Esophagus squamous epithelium (tissue), 5 donors: ENCODE measurements at regions not wholly inside any gene's neighbourhood (a gene's known extent, or its start where the extent isn't known, plus 50 kb on each side); places are given as distances from the start of the nearest gene placed in this dataset.

Experiments
- DNase-seq: peaks from one replicate; lab custom pipeline; 2025; lab: John Stamatoyannopoulos, UW
- H3K27ac ChIP-seq, 4 donors: fragments of 200-600 bp; sonication (generic); one replicate each; pipeline ENCODE4 v1.5.1; 2016 to 2019; ENCODE audit warnings: mild to moderate bottlenecking in 1 of 4
- H3K27me3 ChIP-seq, 4 donors: fragments of 200-600 bp; sonication (generic); 1 replicate in 3 of 4; 2 replicates in 1 of 4; pipeline versions ENCODE4 v1.5.1 to v1.6.0; 2017 to 2021; ENCODE audit warnings: antibody characterized with exemption in 1 of 4
- H3K36me3 ChIP-seq, 3 donors: fragments of 200-600 bp; sonication (generic); one replicate each; pipeline ENCODE4 v1.5.1; 2016 to 2019
- H3K4me1 ChIP-seq, 3 donors: fragments of 200-600 bp; sonication (generic); one replicate each; pipeline ENCODE4 v1.5.1; 2017 to 2019
- H3K4me3 ChIP-seq, 4 donors: fragments of 200-600 bp; sonication (generic); 1 replicate in 3 of 4; 2 replicates in 1 of 4; pipeline ENCODE4 v1.5.1; 2016 to 2019; ENCODE audit warnings: mild to moderate bottlenecking in 2 of 4, moderate library complexity in 1 of 4
- H3K9me3 ChIP-seq, 3 donors: fragments of 200-600 bp; sonication (generic); one replicate each; pipeline ENCODE4 v1.5.1; 2016 to 2019
- CTCF ChIP-seq, 6 experiments: fragments of 450-650 bp in 4 of 6; fragments of 200-600 bp in 2 of 6; sonication (generic) in 2 of 6; IDR thresholded peaks; one replicate each; pipeline ENCODE4 v1.5.1; 2016 to 2019; ENCODE audit warnings: antibody characterized with exemption in 6 of 6, mild to moderate bottlenecking in 4 of 6, moderate library complexity in 4 of 6
- POLR2A ChIP-seq, 4 donors: fragments of 450-650 bp; IDR thresholded peaks; one replicate each; pipeline ENCODE4 v1.6.1; 2017; ENCODE audit warnings: antibody characterized with exemption in 4 of 4, mild to moderate bottlenecking in 4 of 4, moderate library complexity in 3 of 4
- whole genome bisulfite sequencing, 2 donors: methylation state at CpG; one replicate each; pipeline ENCODE4 v1.1.5; 2018; 5-methylcytosine and 5-hydroxymethylcytosine counted together
- intact Hi-C: fragments of 100-400 bp; cut with DNase I; formaldehyde crosslinking; loops from one replicate; pipeline ENCODE4 v1.15.0; 2022
- donor health status: DM: yes; HTN: yes; CAD: no.

- H3K4me3 ChIP-seq: no peak overlapping the region
- H3K9me3 ChIP-seq: peaks cover 0 to 5% (median 0%) of the 10 kb centered on the region in 3 donors
- no peak for DNase-seq
- TF ChIP-seq POLR2A (IDR thresholded peaks at IDR 0.05): no peak
- TF ChIP-seq CTCF (IDR thresholded peaks at IDR 0.05): no peak
- WGBS, 2 donors: 75 to 76% methylated on average over 2 of the region's 2 CpGs
- intact Hi-C loops: no loop called here
- H3K4me1 ChIP-seq: no peaks in the 10 kb centered on the region
- H3K27me3 ChIP-seq: no peaks in the 10 kb centered on the region
- no peaks in the 10 kb centered on the region for H3K36me3 ChIP-seq
- no peak overlapping the region for H3K27ac ChIP-seq
Measured at GRCh38 chr13:58429917-58430316, 798.4 kb downstream of the PCDH17 start.

GRCh38 chr13:58434943-58435342, 803.4 kb downstream of the PCDH17 start:
- Histone ChIP-seq H3K36me3 (no peaks in the 10 kb centered on the region), H3K27ac (no peak overlapping the region), H3K27me3 (no peaks in the 10 kb centered on the region), H3K4me3 (no peak overlapping the region), H3K4me1 (no peaks in the 10 kb centered on the region), H3K9me3 (no peaks in the 10 kb centered on the region)
- DNase-seq: no peak
- 57 to 77% methylated on average over 4 of the region's 4 CpGs for WGBS, 2 donors
- TF ChIP-seq CTCF (IDR thresholded peaks at IDR 0.05) (no peak), POLR2A (IDR thresholded peaks at IDR 0.05) (no peak)
- intact Hi-C loops: no loop called here

GRCh38 chr13:58437427-58437826, 805.9 kb downstream of the PCDH17 start:
- Histone ChIP-seq H3K4me3 (no peak overlapping the region), H3K27ac (no peak overlapping the region), H3K9me3 (no peaks in the 10 kb centered on the region), H3K4me1 (no peaks in the 10 kb centered on the region), H3K36me3 (no peaks in the 10 kb centered on the region), H3K27me3 (no peaks in the 10 kb centered on the region)
- DNase-seq: no peak
- intact Hi-C loops: no loop called here
- TF ChIP-seq POLR2A (IDR thresholded peaks at IDR 0.05) (no peak), CTCF (IDR thresholded peaks at IDR 0.05) (no peak)
- WGBS, 2 donors: 66 to 68% methylated on average over 5 of the region's 5 CpGs

- Histone ChIP-seq H3K9me3 (no peaks in the 10 kb centered on the region), H3K36me3 (no peaks in the 10 kb centered on the region), H3K27me3 (no peaks in the 10 kb centered on the region), H3K4me3 (no peak overlapping the region), H3K27ac (no peak overlapping the region), H3K4me1 (no peaks in the 10 kb centered on the region)
- intact Hi-C loops: no loop called here
- DNase-seq: no peak
- 35 to 57% methylated on average over 2 of the region's 2 CpGs for WGBS, 2 donors
- TF ChIP-seq POLR2A (IDR thresholded peaks at IDR 0.05) (no peak), CTCF (IDR thresholded peaks at IDR 0.05) (no peak)
Measured at GRCh38 chr13:58446979-58447378, 815.4 kb downstream of the PCDH17 start.

GRCh38 chr13:58452123-58452623, 820.6 kb downstream of the PCDH17 start:
- Histone ChIP-seq H3K27ac (no peak overlapping the region), H3K36me3 (no peaks in the 10 kb centered on the region), H3K4me1 (no peaks in the 10 kb centered on the region), H3K9me3 (no peaks in the 10 kb centered on the region), H3K4me3 (no peak overlapping the region), H3K27me3 (no peaks in the 10 kb centered on the region)
- TF ChIP-seq CTCF (IDR thresholded peaks at IDR 0.05) (no peak), POLR2A (IDR thresholded peaks at IDR 0.05) (no peak)
- no peak for DNase-seq
- WGBS, 2 donors: 31 to 35% methylated on average over 2 to 3 of the region's 3 CpGs
- intact Hi-C loops: no loop called here
